Tibial artery (tissue), 4 donors: ENCODE measurements at regions not wholly inside any gene's neighbourhood (a gene's known extent, or its start where the extent isn't known, plus 50 kb on each side); places are given as distances from the start of the nearest gene placed in this dataset.

Experiments used
- DNase-seq, 2 donors: peaks; one replicate each; pipeline ENCODE4 v3.0.0-alpha.2; 2019
- H3K27ac ChIP-seq, 2 donors: fragments of 200-600 bp; sonication (generic) in 1 of 2; 1 replicate in 1 of 2; 2 replicates in 1 of 2; pipeline ENCODE4 v1.5.1; 2018 to 2019; ENCODE audit warnings: mild to moderate bottlenecking in 1 of 2
- H3K27me3 ChIP-seq, 2 donors: fragments of 200-600 bp; sonication (generic) in 1 of 2; one replicate each; pipeline versions ENCODE4 v1.5.1 to v1.6.0; 2016 to 2019
- H3K36me3 ChIP-seq, 3 donors: fragments of 200-600 bp; sonication (generic) in 2 of 3; one replicate each; pipeline ENCODE4 v1.5.1; 2016 to 2019; ENCODE audit warnings: mild to moderate bottlenecking in 2 of 3
- H3K4me1 ChIP-seq, 4 donors: fragments of 200-600 bp; sonication (generic) in 2 of 4; 1 replicate in 3 of 4; 2 replicates in 1 of 4; pipeline ENCODE4 v1.5.1; 2016 to 2019
- H3K4me3 ChIP-seq, 2 donors: fragments of 200-600 bp; sonication (generic) in 1 of 2; 1 replicate in 1 of 2; 2 replicates in 1 of 2; pipeline ENCODE4 v1.5.1; 2018 to 2019; ENCODE audit warnings: mild to moderate bottlenecking in 2 of 2
- H3K9me3 ChIP-seq, 3 donors: fragments of 200-600 bp; sonication (generic) in 1 of 3; one replicate each; pipeline ENCODE4 v1.5.1; 2016 to 2019
- CTCF ChIP-seq, 2 experiments: fragments of 200-600 bp in 1 of 2; fragments of 450-650 bp in 1 of 2; IDR thresholded peaks; one replicate each; pipeline ENCODE4 v1.5.1; 2017 to 2019; ENCODE audit warnings: antibody characterized with exemption in 2 of 2, mild to moderate bottlenecking in 1 of 2, moderate library complexity in 1 of 2
- intact Hi-C: fragments of 100-400 bp; cut with DNase I; formaldehyde crosslinking; loops from one replicate; pipeline ENCODE4 v1.15.0; 2023; ENCODE audit warnings: low total_unique reads

DNA sequence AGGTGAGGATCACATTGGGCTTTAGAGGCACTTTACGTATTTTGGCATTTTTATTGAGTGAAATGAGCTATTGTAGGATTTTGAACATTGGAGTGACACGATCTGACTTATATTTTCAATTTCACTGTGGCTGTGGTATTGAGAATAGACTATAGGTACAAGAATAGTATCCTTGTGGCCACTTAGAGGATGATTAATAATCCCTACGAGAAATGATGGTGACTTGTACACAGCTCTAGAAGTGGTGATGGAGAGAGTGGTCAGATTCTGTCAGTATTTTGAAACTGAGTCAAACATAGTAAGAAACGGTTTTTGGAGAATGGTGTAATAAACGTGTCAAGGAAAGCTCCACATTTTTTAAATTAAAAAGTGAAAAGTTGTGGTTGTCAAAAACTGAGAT lies 494.7 kb downstream of the EPHA5 start:
- no peaks in the 10 kb centered on the region for H3K4me1 ChIP-seq
- no peak overlapping the region for H3K4me3 ChIP-seq
- no peak overlapping the region for H3K27ac ChIP-seq
- H3K36me3 ChIP-seq = no peaks in the 10 kb centered on the region
- no peak for TF ChIP-seq CTCF (IDR thresholded peaks at IDR 0.05)
- no peaks in the 10 kb centered on the region for H3K27me3 ChIP-seq
- no peaks in the 10 kb centered on the region for H3K9me3 ChIP-seq
- intact Hi-C loops = no loop called here
- DNase-seq = no peak

DNA sequence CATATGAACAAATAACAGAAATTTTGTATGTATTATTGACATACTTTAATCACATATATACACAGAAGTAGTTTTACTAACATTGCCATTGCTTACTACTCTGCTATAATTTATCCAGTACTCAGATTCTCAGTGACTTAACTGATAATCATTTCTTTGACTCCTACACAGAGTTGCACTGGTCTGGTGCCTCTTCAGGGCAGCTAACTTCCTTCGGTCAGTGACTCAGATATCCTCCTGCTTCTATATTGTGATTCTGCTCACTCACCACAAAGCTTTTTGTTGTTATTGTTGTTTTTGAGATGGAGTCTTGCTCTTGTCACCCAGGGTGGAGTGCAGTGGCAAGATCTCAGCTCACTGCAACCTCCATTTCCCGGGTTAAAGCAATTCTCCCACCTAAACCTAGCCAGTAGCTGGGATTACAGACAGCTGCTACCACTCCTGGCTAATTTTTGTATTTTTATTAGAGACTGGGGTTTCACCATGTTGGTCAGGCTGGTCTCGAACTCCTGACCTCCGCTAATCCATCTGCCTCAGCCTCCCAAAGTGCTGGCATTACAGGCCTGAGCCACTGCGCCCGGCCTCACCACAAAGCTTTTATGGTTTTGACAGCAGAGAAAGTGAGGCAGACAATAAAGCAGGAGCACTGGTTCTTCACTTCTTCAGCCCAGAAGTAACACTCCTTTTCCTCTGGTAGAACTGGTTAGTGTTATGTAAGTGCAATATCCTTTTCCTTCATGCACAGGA lies 499.3 kb downstream of the EPHA5 start:
- Histone ChIP-seq H3K36me3 (no peaks in the 10 kb centered on the region), H3K9me3 (no peaks in the 10 kb centered on the region), H3K4me3 (no peak overlapping the region), H3K27ac (no peak overlapping the region), H3K4me1 (no peaks in the 10 kb centered on the region), H3K27me3 (no peaks in the 10 kb centered on the region)
- intact Hi-C loops = no loop called here
- DNase-seq = no peak
- no peak for TF ChIP-seq CTCF (IDR thresholded peaks at IDR 0.05)

DNA sequence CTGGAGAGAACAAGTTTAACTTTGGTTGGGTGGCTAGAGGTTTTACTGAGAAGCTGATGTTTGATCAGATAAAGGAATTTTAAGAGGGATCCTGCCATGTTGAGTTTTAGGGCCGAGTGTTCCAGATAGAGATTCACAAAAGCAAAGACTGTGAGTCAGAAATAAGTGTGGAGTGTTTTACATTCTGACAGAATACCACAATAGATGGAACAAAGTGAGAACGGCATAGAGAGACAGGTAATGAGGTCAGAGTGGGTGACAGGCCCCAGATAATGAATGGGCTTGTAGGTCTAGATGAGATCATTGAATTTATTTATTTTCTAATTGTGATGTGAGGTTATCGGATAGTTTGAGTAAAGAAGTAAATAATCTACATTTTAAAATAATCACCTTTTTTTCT lies 502.6 kb downstream of the EPHA5 start:
- no peaks in the 10 kb centered on the region for H3K27me3 ChIP-seq
- no peaks in the 10 kb centered on the region for H3K36me3 ChIP-seq
- H3K27ac ChIP-seq = no peak overlapping the region
- H3K4me1 ChIP-seq = no peaks in the 10 kb centered on the region
- TF ChIP-seq CTCF (IDR thresholded peaks at IDR 0.05) = no peak
- H3K9me3 ChIP-seq = no peaks in the 10 kb centered on the region
- intact Hi-C loops = no loop called here
- no peak for DNase-seq
- no peak overlapping the region for H3K4me3 ChIP-seq

GRCh38 chr4:65152205-65152604 lies 518.1 kb downstream of the EPHA5 start:
- Histone ChIP-seq H3K4me3 (no peak overlapping the region), H3K27ac (no peak overlapping the region), H3K36me3 (no peaks in the 10 kb centered on the region), H3K9me3 (no peaks in the 10 kb centered on the region), H3K4me1 (no peaks in the 10 kb centered on the region), H3K27me3 (no peaks in the 10 kb centered on the region)
- intact Hi-C loops = no loop called here
- DNase-seq = no peak
- no peak for TF ChIP-seq CTCF (IDR thresholded peaks at IDR 0.05)

GRCh38 chr4:65139998-65140397 lies 530.3 kb downstream of the EPHA5 start:
- TF ChIP-seq CTCF (IDR thresholded peaks at IDR 0.05) = no peak
- Histone ChIP-seq H3K4me3 (no peak overlapping the region), H3K4me1 (no peaks in the 10 kb centered on the region), H3K9me3 (no peaks in the 10 kb centered on the region), H3K36me3 (no peaks in the 10 kb centered on the region), H3K27ac (no peak overlapping the region), H3K27me3 (no peaks in the 10 kb centered on the region)
- intact Hi-C loops = no loop called here
- DNase-seq = no peak

DNA sequence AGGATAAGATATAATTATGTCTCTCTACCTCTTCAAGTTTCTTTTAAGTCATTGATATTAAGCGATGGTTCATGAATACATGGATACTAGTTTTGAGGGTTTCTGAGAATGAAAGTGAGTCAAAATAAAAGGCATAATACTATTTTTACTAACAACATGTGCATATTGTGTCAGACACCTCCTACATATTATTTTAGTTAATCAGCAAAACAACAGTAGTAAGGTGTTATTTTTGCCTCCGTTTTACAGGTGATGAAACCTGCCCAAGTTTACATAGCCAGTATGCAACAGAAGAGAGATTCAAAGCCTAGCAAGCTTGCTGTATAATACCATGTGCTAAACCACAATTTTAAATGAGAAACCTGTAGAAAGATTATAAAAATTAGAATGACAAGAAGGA lies 544.1 kb downstream of the EPHA5 start:
- Histone ChIP-seq H3K36me3 (no peaks in the 10 kb centered on the region), H3K9me3 (no peaks in the 10 kb centered on the region), H3K4me1 (no peaks in the 10 kb centered on the region), H3K27me3 (no peaks in the 10 kb centered on the region), H3K27ac (no peak overlapping the region), H3K4me3 (no peak overlapping the region)
- no peak for DNase-seq
- intact Hi-C loops = no loop called here
- no peak for TF ChIP-seq CTCF (IDR thresholded peaks at IDR 0.05)
